ENCODE measurements at regions not wholly inside any gene's neighbourhood (a gene's known extent, or its start where the extent isn't known, plus 50 kb on each side); places are given as distances from the start of the nearest gene placed in this dataset.

- TF ChIP-seq CTCF (IDR thresholded peaks at IDR 0.05; ENCODE audit: insufficient read depth, low read depth, low read length): no peak
- no peak for TF ChIP-seq EZH2 (IDR thresholded peaks at IDR 0.05; ENCODE audit: insufficient read depth, low read length)
These were observed 728.7 kb upstream of the GHITM start for GRCh38 chr10:83410570-83410969.
